Neural cell (in vitro differentiated cells): ENCODE measurements at regions not wholly inside any gene's neighbourhood (a gene's known extent, or its start where the extent isn't known, plus 50 kb on each side); places are given as distances from the start of the nearest gene placed in this dataset.

Experiments used
- H2AFZ ChIP-seq: fragments of 200-600, 300-800 bp; sonication (generic), shearing (Covaris generic); 2 replicates; pipeline ENCODE4 v1.6.0; 2014; ENCODE audit warnings: low read depth, mild to moderate bottlenecking, antibody characterized with exemption, low read length, moderate library complexity
- H3F3A ChIP-seq: fragments of 200-600 bp; shearing (Covaris generic); 2 replicates; pipeline ENCODE4 v1.6.1; 2016; ENCODE audit warnings: mild to moderate bottlenecking, moderate library complexity, mixed read lengths, antibody characterized with exemption, low read length; ENCODE audit not compliant: insufficient read depth, poor library complexity, severe bottlenecking
- H3K27ac ChIP-seq: fragments of 200-600, 300-800 bp; sonication (generic), shearing (Covaris generic); 2 replicates; pipeline ENCODE4 v1.5.1; 2014; ENCODE audit warnings: mild to moderate bottlenecking, low read length, moderate library complexity
- H3K27me3 ChIP-seq: fragments of 300-800, 200-600 bp; sonication (generic), shearing (Covaris generic); 2 replicates; pipeline ENCODE4 v1.6.0; 2014; ENCODE audit warnings: mild to moderate bottlenecking, low read depth, low read length, moderate library complexity; ENCODE audit not compliant: insufficient read depth
- H3K36me3 ChIP-seq: fragments of 300-800, 200-600 bp; sonication (generic), shearing (Covaris generic); 2 replicates; pipeline ENCODE4 v1.5.1; 2014; ENCODE audit warnings: mild to moderate bottlenecking, antibody characterized with exemption, low read length, moderate library complexity; ENCODE audit not compliant: insufficient read depth
- H3K4me2 ChIP-seq: fragments of 300-800, 200-600 bp; sonication (generic), shearing (Covaris generic); 2 replicates; pipeline ENCODE4 v1.6.0; 2014; ENCODE audit warnings: mild to moderate bottlenecking, low read length
- H3K4me3 ChIP-seq: fragments of 300-800, 200-600 bp; sonication (generic), shearing (Covaris generic); 2 replicates; pipeline ENCODE4 v1.5.1; 2014; ENCODE audit warnings: mild to moderate bottlenecking, low read length, moderate library complexity
- H3K79me2 ChIP-seq: fragments of 200-600 bp; shearing (Covaris generic); replicated peaks from 2 replicates; pipeline ENCODE4 v1.6.0; 2014; ENCODE audit warnings: mild to moderate bottlenecking, low read length, moderate library complexity; ENCODE audit not compliant: insufficient read depth
- H3K9ac ChIP-seq: fragments of 300-800, 200-600 bp; sonication (generic), shearing (Covaris generic); 2 replicates; pipeline ENCODE4 v1.6.1; 2016; ENCODE audit warnings: mild to moderate bottlenecking, low read length, mixed read lengths
- H3K9me2 ChIP-seq: fragments of 200-600 bp; shearing (Covaris generic); 2 replicates; pipeline ENCODE4 v1.6.1; 2016; ENCODE audit warnings: mild to moderate bottlenecking, low read length, mixed read lengths; ENCODE audit not compliant: insufficient read depth
- H3K9me3 ChIP-seq: fragments of 200-600, 300-800 bp; sonication (generic), shearing (Covaris generic); 2 replicates; pipeline ENCODE4 v1.6.1; 2016; ENCODE audit warnings: mild to moderate bottlenecking, mixed run types, low read length, moderate library complexity, mixed read lengths
- H4K20me1 ChIP-seq: fragments of 200-600 bp; shearing (Covaris generic); 2 replicates; pipeline ENCODE4 v1.6.1; 2016; ENCODE audit warnings: mild to moderate bottlenecking, mixed run types; ENCODE audit not compliant: insufficient read depth
- EP300 ChIP-seq: fragments of 450-650 bp; conservative IDR thresholded peaks from 2 replicates; pipeline ENCODE4 v1.6.1; 2014; ENCODE audit warnings: antibody characterized with exemption, mild to moderate bottlenecking, moderate library complexity; ENCODE audit not compliant: poor library complexity, severe bottlenecking
- EZH2 ChIP-seq: fragments of 200-600, 300-800 bp; shearing (Covaris generic), sonication (generic); IDR thresholded peaks from 2 replicates; pipeline ENCODE4 v1.6.1; 2014; ENCODE audit warnings: antibody characterized with exemption, low read length, borderline replicate concordance, mild to moderate bottlenecking; ENCODE audit not compliant: insufficient read depth, poor library complexity, severe bottlenecking
- MXI1 ChIP-seq: fragments of 450-650 bp; conservative IDR thresholded peaks from 2 replicates; pipeline ENCODE4 v1.6.1; 2014; ENCODE audit warnings: antibody characterized with exemption, mild to moderate bottlenecking; ENCODE audit not compliant: poor library complexity, severe bottlenecking
- POLR2AphosphoS5 ChIP-seq: IDR thresholded peaks from 2 replicates; pipeline ENCODE4 v1.6.1; 2012
- RAD21 ChIP-seq: fragments of 450-650 bp; conservative IDR thresholded peaks from 2 replicates; pipeline ENCODE4 v1.6.1; 2014; ENCODE audit warnings: antibody characterized with exemption, mild to moderate bottlenecking, moderate library complexity
- REST ChIP-seq: IDR thresholded peaks from 2 replicates; pipeline ENCODE4 v1.6.1; 2012; ENCODE audit warnings: borderline replicate concordance
- SMC3 ChIP-seq: fragments of 450-650 bp; conservative IDR thresholded peaks from 2 replicates; pipeline ENCODE4 v1.6.1; 2014; ENCODE audit warnings: antibody characterized with exemption, mild to moderate bottlenecking, moderate library complexity; ENCODE audit not compliant: poor library complexity
- TAF1 ChIP-seq: IDR thresholded peaks from 2 replicates; pipeline ENCODE4 v1.6.1; 2012; ENCODE audit warnings: low read depth
- TF ChIP-seq, protein P1 (sequence below): fragments of 450-650 bp; IDR thresholded peaks from 2 replicates; pipeline ENCODE4 v1.5.1; 2014; ENCODE audit warnings: antibody characterized with exemption, mild to moderate bottlenecking, moderate library complexity; ENCODE audit not compliant: poor library complexity, severe bottlenecking

DNA sequence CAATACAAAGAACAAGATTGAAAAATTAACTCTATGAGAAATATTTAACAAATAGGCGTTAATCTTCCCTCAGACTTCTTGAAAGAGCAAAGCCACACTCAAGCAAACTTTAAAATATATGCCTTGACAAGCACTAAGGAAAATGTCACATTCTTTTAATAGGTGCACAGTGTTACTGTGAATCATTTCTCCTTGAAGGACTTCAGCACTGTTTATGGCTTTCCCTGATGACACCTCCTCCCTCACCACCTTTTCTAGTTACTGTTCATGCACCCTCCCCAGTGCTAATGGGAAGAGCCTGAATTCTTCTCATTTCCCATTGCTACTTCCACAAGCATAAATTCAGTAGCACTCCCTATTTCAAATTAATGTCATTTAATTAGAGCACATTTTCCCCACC lies 299.5 kb upstream of the RRP15 start:
- Histone ChIP-seq H3K4me2 (no peak overlapping the region), H3K9me2 (no peaks in the 10 kb centered on the region), H3K4me3 (no peak overlapping the region), H3F3A (no peaks in the 10 kb centered on the region), H3K36me3 (no peaks in the 10 kb centered on the region), H3K9me3 (no peaks in the 10 kb centered on the region), H3K27ac (no peak overlapping the region), H3K9ac (no peak overlapping the region), H3K79me2 (no peaks in the 10 kb centered on the region), H2AFZ (no peak overlapping the region), H3K27me3 (no peaks in the 10 kb centered on the region), H4K20me1 (no peaks in the 10 kb centered on the region)
- TF ChIP-seq RAD21 = no peak
- no peak for TF ChIP-seq MXI1
- no peak for TF ChIP-seq EZH2
- no peak for TF ChIP-seq TAF1
- TF ChIP-seq EP300 = no peak
- no peak for TF ChIP-seq REST
- TF ChIP-seq, protein P1, sequence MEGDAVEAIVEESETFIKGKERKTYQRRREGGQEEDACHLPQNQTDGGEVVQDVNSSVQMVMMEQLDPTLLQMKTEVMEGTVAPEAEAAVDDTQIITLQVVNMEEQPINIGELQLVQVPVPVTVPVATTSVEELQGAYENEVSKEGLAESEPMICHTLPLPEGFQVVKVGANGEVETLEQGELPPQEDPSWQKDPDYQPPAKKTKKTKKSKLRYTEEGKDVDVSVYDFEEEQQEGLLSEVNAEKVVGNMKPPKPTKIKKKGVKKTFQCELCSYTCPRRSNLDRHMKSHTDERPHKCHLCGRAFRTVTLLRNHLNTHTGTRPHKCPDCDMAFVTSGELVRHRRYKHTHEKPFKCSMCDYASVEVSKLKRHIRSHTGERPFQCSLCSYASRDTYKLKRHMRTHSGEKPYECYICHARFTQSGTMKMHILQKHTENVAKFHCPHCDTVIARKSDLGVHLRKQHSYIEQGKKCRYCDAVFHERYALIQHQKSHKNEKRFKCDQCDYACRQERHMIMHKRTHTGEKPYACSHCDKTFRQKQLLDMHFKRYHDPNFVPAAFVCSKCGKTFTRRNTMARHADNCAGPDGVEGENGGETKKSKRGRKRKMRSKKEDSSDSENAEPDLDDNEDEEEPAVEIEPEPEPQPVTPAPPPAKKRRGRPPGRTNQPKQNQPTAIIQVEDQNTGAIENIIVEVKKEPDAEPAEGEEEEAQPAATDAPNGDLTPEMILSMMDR = no peak
- TF ChIP-seq SMC3 = no peak
- no peak for TF ChIP-seq POLR2AphosphoS5

DNA sequence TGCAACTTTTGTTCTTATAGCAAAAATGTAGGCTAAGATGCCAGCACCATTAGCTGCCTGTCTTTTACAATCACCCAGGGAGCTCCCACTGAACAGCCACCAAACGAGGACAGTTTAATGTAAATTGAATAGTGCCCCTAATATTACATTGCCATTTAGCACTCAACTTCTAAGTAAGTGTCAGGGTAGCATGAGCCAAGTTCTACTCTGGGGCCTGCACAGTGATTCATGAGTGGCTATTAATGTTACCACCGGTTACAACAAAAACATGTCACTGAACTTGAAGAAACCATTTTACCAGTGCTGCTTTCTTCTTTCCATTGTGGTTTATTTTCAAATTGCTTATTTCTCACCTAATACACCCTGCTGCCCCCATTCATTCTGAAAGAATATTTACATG lies 295.6 kb upstream of the RRP15 start:
- Histone ChIP-seq H3K4me3 (no peak overlapping the region), H3K9me2 (no peaks in the 10 kb centered on the region), H3K27ac (no peak overlapping the region), H3K79me2 (no peaks in the 10 kb centered on the region), H3K9ac (no peak overlapping the region), H4K20me1 (no peaks in the 10 kb centered on the region), H2AFZ (no peak overlapping the region), H3K36me3 (no peaks in the 10 kb centered on the region), H3K27me3 (no peaks in the 10 kb centered on the region), H3F3A (no peaks in the 10 kb centered on the region), H3K9me3 (no peaks in the 10 kb centered on the region), H3K4me2 (no peak overlapping the region)
- no peak for TF ChIP-seq EZH2
- no peak for TF ChIP-seq MXI1
- TF ChIP-seq REST = no peak
- TF ChIP-seq EP300 = no peak
- no peak for TF ChIP-seq TAF1
- no peak for TF ChIP-seq RAD21
- TF ChIP-seq SMC3 = no peak
- TF ChIP-seq, protein P1 = no peak
- TF ChIP-seq POLR2AphosphoS5 = no peak
